KBM-7 (cell line): ENCODE measurements at regions not wholly inside any gene's neighbourhood (a gene's known extent, or its start where the extent isn't known, plus 50 kb on each side); places are given as distances from the start of the nearest gene placed in this dataset.

ENCODE experiments used
- DNase-seq: peaks from one replicate; pipeline ENCODE4 v3.0.0-alpha.2; 2015
- in situ Hi-C: fragments of 300-500 bp; cut with MboI; formaldehyde crosslinking; loops from 2 replicates; pipeline ENCODE4 v1.14.3; 2020; ENCODE audit warnings: low sequenced_read_pairs, low pct_unique_long_range_greater_than_20kb, mixed read lengths

- DNase-seq, result no peak
- in situ Hi-C loops, result no loop called here
Observed at GRCh38 chr9:103362986-103363385, 367.9 kb downstream of the CYLC2 start.

- DNase-seq, result no peak
- in situ Hi-C loops, result no loop called here
Observed at GRCh38 chr9:103364753-103365152, 369.6 kb downstream of the CYLC2 start.

GRCh38 chr9:103371152-103371551 is 376.0 kb downstream of the CYLC2 start:
- in situ Hi-C loops, result no loop called here
- no peak for DNase-seq

GRCh38 chr9:103372828-103373227 is 377.7 kb downstream of the CYLC2 start:
- in situ Hi-C loops, result no loop called here
- DNase-seq, result no peak

- DNase-seq, result no peak
- in situ Hi-C loops, result no loop called here
Observed at GRCh38 chr9:103377667-103378066, 382.5 kb downstream of the CYLC2 start.

- DNase-seq, result peak; percentile 53
Observed at GRCh38 chr9:103397868-103398600, 402.9 kb downstream of the CYLC2 start.

GRCh38 chr9:103399535-103399934 is 404.4 kb downstream of the CYLC2 start:
- no peak for DNase-seq
- in situ Hi-C loops, result no loop called here

More at GRCh38 chr9:103397868-103398600, 402.9 kb downstream of the CYLC2 start:
- in situ Hi-C loops, result no loop called here

- DNase-seq, result no peak
- in situ Hi-C loops, result no loop called here
Observed at GRCh38 chr9:103407260-103407659, 412.1 kb downstream of the CYLC2 start.

- DNase-seq, result no peak
- in situ Hi-C loops, result no loop called here
Observed at GRCh38 chr9:103410059-103410458, 414.9 kb downstream of the CYLC2 start.

- DNase-seq, result no peak
- in situ Hi-C loops, result no loop called here
Observed at GRCh38 chr9:103427696-103428095, 432.6 kb downstream of the CYLC2 start.

- in situ Hi-C loops, result no loop called here
Observed at GRCh38 chr9:103430469-103430868, 435.3 kb downstream of the CYLC2 start.

GRCh38 chr9:103431809-103432208 is 436.7 kb downstream of the CYLC2 start:
- in situ Hi-C loops, result no loop called here
- no peak for DNase-seq

More at GRCh38 chr9:103430469-103430868, 435.3 kb downstream of the CYLC2 start:
- no peak for DNase-seq

- in situ Hi-C loops, result no loop called here
- no peak for DNase-seq
Observed at GRCh38 chr9:103444176-103444575, 449.0 kb downstream of the CYLC2 start.

GRCh38 chr9:103458826-103459225 is 463.7 kb downstream of the CYLC2 start:
- no peak for DNase-seq
- in situ Hi-C loops, result no loop called here

- peak; percentile 1 for DNase-seq
Observed at GRCh38 chr9:103471241-103471640, 476.1 kb downstream of the CYLC2 start.

GRCh38 chr9:103474156-103474555 is 479.0 kb downstream of the CYLC2 start:
- DNase-seq, result no peak
- in situ Hi-C loops, result no loop called here

More at GRCh38 chr9:103471241-103471640, 476.1 kb downstream of the CYLC2 start:
- in situ Hi-C loops, result no loop called here

GRCh38 chr9:103483471-103484096 is 488.5 kb downstream of the CYLC2 start:
- in situ Hi-C loops, result no loop called here
- DNase-seq, result no peak

- no peak for DNase-seq
- in situ Hi-C loops, result no loop called here
Observed at GRCh38 chr9:103485138-103485537, 490.0 kb downstream of the CYLC2 start.

- no peak for DNase-seq
- in situ Hi-C loops, result no loop called here
Observed at GRCh38 chr9:103514767-103515166, 519.6 kb downstream of the CYLC2 start.

GRCh38 chr9:103522409-103522808 is 527.3 kb downstream of the CYLC2 start:
- in situ Hi-C loops, result no loop called here
- DNase-seq, result no peak

GRCh38 chr9:103530934-103531333 is 535.8 kb downstream of the CYLC2 start:
- DNase-seq, result peak; percentile 62
- in situ Hi-C loops, result no loop called here
